HepG2 (cell line): ENCODE measurements at regions not wholly inside any gene's neighbourhood (a gene's known extent, or its start where the extent isn't known, plus 50 kb on each side); places are given as distances from the start of the nearest gene placed in this dataset.

Experiments
- CCAR2 ChIP-seq: fragments of 200-400 bp; formaldehyde crosslinking; optimal IDR thresholded peaks from 2 replicates; pipeline ENCODE3; 2018; ENCODE audit warnings: low read depth, mild to moderate bottlenecking, low read length, moderate library complexity
- CREM ChIP-seq, 2 experiments: sonication (generic) in 1 of 2; formaldehyde crosslinking in 1 of 2; IDR thresholded peaks; 2 replicates each; pipeline versions ENCODE4 v1.4.0 to v1.6.1; 2016 to 2020; ENCODE audit warnings: antibody characterized with exemption in 1 of 2, mild to moderate bottlenecking in 1 of 2, missing genetic modification reagents in 1 of 2
- KDM2A ChIP-seq: sonication (generic); formaldehyde crosslinking; IDR thresholded peaks from 2 replicates; pipeline ENCODE4 v1.4.0; 2020; ENCODE audit warnings: low read depth, missing genetic modification reagents, borderline replicate concordance
- KLF11 ChIP-seq: IDR thresholded peaks from 2 replicates; pipeline ENCODE4 v1.6.1; 2016; ENCODE audit warnings: missing compliant biosample characterization
- POLR2A ChIP-seq, 2 experiments: IDR thresholded peaks; 2 replicates each; pipeline ENCODE4 v1.6.1; 2011; ENCODE audit warnings: low read depth in 2 of 2, low read length in 2 of 2, mild to moderate bottlenecking in 1 of 2, moderate library complexity in 1 of 2; ENCODE audit not compliant: insufficient read depth in 1 of 2
- REPIN1 ChIP-seq: sonication (generic); formaldehyde crosslinking; IDR thresholded peaks from 2 replicates; pipeline ENCODE4 v1.8.0; 2022; ENCODE audit warnings: missing genetic modification reagents, low read depth, mild to moderate bottlenecking, borderline replicate concordance
- RFX5 ChIP-seq: IDR thresholded peaks from 2 replicates; pipeline ENCODE4 v1.6.1; 2011; ENCODE audit warnings: low read depth, low read length, improper control_type of control experiment
- ZKSCAN5 ChIP-seq: sonication (generic); formaldehyde crosslinking; IDR thresholded peaks from 2 replicates; pipeline ENCODE4 v1.5.1; 2020; ENCODE audit warnings: mild to moderate bottlenecking, missing genetic modification reagents

DNA sequence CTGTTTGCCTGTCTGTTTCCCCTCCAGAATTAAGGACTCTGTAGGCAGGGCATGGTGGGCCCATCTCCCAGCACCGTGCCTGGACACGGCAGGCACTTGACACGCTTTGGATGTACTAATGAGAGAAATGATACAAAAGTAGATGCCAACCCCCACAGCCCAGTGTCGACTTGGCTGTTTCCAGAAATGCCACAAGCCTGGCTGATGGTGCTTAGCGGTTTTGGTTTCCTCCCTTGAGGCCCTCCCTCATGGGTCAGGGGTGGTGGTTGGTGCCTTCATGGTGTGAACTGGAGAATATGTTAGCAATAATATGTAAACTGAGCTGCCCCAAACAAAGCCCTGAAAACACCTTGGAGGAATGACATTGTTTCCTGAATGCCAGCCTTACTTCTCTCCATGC lies 55.5 kb upstream of the ESRRB start:
- TF ChIP-seq CREM (IDR thresholded peaks at IDR 0.05) (no peak), CREM (CRISPR knock-in tag; IDR thresholded peaks at IDR 0.05) (no peak), KLF11 (CRISPR knock-in tag) (no peak), ZKSCAN5 (CRISPR knock-in tag) (no peak), REPIN1 (no peak), POLR2A (IDR thresholded peaks at IDR 0.05; ENCODE audit: insufficient read depth in 1 of 2, low read depth in 2 of 2, low read length in 2 of 2) (no peak), RFX5 (no peak), CCAR2 (no peak), KDM2A (CRISPR knock-in tag) (no peak)
